HCT116 (cell line): ENCODE measurements at regions not wholly inside any gene's neighbourhood (a gene's known extent, or its start where the extent isn't known, plus 50 kb on each side); places are given as distances from the start of the nearest gene placed in this dataset.

Experiments
- CTCF ChIP-seq, 3 experiments: fragments of 200-600 bp in 1 of 3; sonication (generic) in 1 of 3; IDR thresholded peaks in 2 of 3; conservative IDR thresholded peaks in 1 of 3; 2 replicates each; pipeline ENCODE4 v1.5.1; 2012 to 2017; ENCODE audit warnings: low read depth in 2 of 3, low read length in 2 of 3, antibody characterized with exemption in 1 of 3, borderline replicate concordance in 1 of 3, control low read depth in 1 of 3, mild to moderate bottlenecking in 1 of 3, mixed read lengths in 1 of 3, mixed run types in 1 of 3, moderate library complexity in 1 of 3; ENCODE audit not compliant: insufficient read depth in 1 of 3
- EZH2 ChIP-seq: fragments of 200-600 bp; sonication (generic); IDR thresholded peaks from 2 replicates; pipeline ENCODE4 v1.6.1; 2017; ENCODE audit warnings: antibody characterized with exemption, mixed run types
- POLR2A ChIP-seq: IDR thresholded peaks from 2 replicates; pipeline ENCODE4 v1.7.0; 2011; ENCODE audit warnings: borderline replicate concordance; ENCODE audit not compliant: insufficient read depth, insufficient read length; ENCODE audit errors: extremely low read depth

GRCh38 chr3:130619196-130619595, 102.2 kb downstream of the COL6A6 start:
- TF ChIP-seq EZH2: no peak
- TF ChIP-seq CTCF (IDR thresholded peaks at IDR 0.05 in 2 of 3, conservative IDR thresholded peaks at IDR 0.05 in 1 of 3; ENCODE audit: borderline replicate concordance in 1 of 3, insufficient read depth in 1 of 3, low read depth in 2 of 3, low read length in 2 of 3): no peak
- no peak for TF ChIP-seq POLR2A
